ENCODE measurements at regions not wholly inside any gene's neighbourhood (a gene's known extent, or its start where the extent isn't known, plus 50 kb on each side); places are given as distances from the start of the nearest gene placed in this dataset.

DNA sequence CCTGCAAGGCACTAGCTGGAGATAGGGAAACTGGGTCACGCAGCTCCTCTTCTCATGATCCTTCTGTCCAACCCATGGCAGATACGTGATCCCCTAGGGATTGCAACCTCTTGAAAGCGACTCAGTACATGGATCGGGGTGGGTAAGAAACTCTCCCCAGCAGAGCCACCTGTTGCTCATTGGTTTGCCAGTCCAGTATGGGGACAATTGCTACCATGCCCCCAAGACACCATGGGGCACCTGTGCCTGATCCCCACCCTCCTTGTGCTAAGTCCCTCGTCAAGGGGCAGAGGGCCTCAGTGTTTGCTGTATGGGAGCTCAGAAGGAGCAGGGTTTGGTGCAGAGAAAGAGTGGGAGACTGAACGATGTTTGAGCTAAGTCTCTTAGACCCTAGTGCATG is 500.9 kb downstream of the ENC1 start:
- no peak for DNase-seq

DNA sequence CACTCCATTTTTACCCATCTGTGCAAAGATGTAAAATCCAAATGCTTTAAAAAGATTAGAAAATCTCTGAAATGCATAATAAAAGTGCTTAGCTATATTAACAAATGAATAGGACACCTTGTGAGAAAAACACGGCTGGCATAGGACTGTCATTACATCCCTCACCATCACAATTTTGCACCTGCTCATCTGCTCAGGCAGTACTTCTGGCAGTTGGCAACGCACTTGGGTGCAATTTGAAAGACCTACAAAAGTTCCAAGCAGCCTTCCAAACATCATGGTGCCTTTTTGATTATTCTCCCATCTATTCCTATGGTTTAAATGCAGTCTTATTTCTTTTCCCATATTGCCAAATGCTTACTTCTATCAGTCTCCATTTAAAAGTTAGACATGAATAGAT is 501.8 kb downstream of the ENC1 start:
- no peak for DNase-seq

DNA sequence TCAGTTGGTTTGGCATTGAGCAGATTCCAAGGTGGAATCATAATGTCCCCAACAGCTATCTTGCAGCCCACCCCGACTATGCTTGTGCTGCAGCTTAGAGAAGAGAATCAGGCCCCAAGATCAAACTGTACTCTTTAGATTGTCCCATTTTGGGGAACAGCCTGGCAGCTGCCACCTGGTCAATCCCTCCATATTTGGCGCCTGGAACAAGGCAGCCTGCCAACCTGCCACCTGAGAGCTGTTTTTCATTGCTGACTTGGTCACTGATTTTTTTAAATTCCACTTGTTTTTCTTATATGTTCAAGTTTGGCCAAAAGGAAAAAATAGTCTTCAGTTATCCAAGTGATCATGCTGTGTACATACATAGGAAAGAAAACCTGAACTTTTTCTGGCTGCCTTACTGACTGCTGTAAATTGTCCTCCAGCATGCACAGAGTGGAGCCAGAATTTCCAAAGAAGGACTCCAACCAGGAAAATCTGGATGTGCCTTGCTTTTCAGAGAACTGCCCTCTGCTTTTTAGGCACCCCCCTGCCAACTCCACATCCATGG is 504.2 kb downstream of the ENC1 start:
- DNase-seq = no peak

DNA sequence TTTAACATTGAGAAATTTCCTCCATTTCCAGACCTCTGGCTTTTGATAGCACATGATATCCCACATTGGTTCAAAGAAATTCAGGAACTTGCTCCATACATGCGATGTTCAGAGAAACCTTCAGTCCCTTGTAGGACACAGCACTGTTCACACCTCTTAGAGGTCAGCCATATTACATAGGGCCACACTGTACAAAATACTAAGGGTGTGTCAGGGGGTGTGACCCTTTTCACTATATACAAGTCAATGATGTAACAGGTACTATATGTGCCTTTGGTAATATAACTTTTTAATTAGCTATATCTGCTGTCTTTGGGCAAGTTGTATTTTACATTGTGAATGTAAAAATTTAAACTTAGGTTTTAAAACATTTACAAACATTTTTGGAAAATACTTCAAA is 505.5 kb downstream of the ENC1 start:
- DNase-seq = no peak

DNA sequence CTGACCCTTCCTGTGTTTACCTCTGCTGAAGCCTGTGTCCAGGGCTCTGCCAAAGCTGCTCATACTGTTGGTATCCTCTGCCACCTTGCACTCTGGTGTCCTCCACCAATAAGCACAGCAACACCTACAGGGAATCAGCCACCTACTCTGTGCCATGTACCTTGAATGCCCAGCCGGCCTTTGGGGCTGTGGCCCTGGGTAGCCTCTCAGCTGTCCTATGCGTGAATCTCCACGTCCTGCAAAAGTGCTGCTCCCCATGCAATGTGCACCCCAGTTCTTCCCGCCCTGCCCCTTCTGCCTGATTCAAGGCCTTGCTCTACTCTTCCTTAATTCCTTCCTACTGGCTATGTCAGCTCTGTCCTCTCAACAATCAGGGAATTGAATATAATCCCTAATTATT is 506.5 kb downstream of the ARHGEF28 start:
- DNase-seq = no peak

DNA sequence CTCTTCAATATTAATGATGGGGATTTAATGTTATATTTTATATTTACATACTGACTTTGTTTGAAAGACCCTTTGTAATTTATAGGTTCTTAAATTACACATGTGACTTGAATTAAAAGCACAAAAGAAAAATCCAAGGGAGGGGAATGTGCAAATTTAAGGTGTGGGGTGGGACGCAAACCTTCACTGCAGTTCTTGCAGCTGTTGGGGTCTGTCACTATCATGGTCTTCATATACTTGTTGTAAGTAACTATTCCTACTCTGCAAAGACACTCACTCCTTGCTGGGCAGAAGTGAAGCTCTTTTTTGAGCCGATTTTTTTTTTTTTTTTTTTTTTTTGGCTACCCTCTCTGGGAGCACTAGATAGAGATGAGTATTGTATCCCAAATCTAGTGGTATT is 505.3 kb downstream of the ARHGEF28 start:
- DNase-seq = no peak

DNA sequence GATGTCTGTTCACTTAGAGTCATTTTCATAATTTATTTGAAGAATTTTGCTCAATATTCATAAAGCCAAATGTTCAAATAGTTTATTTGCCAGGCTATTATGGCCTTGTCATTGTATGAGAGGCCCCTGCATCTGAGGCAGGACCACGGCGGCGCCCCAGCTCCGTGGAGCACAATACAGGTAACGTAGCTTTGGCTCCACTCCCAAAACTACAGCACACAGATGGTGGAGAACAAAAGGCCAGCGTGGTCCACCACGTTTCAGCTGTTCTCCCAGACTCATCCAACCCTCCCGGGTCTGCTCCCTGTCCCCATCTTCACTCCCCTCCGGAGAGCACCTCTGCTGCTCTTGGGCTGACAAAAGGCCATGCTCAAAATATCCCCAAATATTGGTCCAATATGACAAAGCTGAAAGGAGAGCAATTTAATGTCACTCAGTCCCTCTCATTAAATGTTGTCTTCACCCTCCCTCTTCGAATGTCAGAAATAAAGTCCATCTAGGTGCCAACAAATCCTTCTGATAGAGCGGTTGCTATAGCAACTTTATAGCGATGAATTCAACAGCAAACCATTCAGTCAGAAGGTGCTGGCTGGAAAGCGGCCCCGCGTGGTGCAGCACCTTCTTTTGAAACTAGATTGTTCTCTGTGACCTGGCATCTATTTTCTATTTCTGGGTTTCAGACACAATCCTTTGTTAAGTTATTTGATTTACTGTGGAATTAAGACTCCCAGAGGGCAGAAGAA is 504.3 kb downstream of the ARHGEF28 start:
- DNase-seq = no peak

DNA sequence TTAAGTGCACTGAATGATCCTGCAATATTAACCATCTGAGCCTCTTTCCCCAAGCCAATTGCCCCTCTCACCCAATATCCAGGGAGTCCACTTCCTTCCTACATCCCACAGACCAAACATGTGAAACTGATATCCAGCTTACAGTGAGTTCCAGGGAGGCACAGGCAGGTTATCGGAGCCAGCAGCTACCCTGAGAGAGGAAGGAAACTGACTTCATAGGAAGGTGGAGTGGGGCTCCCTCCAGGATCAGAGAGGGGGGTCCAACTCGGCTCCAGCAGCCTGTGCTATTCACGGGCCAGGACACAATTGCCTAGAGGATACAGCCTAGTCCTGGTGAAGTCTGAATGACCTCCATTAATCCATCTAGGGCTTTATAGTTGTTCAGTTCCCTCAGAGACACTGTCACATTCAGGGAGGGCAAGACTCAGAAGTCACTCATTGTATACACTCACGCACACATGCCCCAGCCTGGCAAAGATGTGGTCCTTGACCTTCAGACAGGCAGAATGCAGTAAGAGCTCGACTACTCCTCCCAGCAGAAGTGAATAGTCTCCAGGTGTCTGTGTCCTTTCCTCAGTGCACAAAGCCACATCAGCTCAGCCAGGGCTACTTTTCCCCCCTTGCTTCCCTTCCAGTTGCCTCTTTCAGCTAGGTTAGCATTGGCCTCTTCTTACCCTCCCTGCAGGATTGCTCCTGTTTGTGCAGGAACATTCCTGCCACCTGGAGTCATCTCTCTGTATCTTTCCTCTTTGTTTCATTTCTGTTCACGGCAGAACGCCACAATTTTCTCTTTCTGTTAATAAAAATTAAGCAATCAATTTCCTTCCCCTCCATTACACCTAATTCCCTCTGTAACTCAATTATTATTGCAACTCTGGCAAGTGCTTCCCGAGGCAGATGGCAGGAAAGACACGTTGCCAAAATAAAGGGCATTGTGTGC is 501.7 kb downstream of the ARHGEF28 start:
- no peak for DNase-seq

DNA sequence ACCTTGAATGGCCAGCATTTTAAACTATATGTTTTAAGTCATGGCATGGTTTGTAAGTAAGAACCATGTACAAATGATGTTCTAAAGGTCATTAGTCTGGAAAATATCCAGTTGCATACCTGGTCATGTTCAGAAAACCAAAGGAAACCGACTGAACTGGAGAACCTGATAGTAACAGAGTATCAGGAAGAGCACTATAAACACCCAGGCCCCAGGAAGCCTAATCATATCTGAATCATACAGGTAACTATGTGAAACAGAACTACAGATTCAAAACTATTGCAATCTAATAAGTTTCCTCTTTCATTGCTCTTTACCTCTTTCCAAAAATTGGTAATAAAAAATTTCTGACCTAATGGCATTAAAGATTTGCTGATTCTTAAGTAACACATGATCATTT is 500.3 kb downstream of the ARHGEF28 start:
- DNase-seq = no peak

DNA sequence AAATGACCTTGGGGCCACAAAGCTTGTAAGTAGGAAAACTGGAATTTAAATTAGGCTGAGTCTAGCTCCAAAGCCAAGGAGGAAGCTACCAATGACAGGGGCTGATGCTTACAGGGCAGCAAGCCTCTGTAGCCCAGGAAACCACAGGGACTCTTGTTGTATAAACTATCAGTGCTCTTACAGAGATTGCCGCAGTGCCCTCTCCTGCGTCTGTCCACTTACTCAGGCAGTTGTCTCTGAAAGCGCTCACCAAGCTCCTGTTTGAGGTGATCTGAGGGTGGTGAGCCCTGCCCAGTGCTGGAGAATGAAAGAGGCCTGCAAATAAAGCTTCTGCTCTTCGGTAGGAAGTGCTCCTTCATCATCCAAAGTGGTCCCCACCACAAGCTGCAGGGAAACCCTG is 498.8 kb downstream of the ARHGEF28 start:
- no peak for DNase-seq

DNA sequence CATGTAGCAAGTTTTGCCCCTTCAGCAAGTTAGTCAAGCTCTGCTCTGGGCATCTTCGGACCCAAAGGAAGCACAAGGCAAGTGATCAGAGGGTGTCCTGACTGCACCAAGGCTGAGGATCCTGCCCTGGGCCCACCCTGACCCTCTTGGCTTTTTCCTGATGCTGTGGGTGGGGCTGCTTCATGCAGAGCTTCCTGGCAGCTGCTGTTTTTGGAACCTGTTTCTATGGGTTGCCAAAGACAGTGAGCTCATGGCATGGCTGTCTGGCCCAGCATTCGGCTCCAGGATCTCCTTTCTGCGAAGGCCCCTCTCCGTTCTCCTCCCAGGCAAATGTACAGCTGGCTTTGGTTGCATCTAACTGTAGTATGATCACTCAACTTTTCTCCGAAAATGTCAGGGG is 497.9 kb downstream of the ARHGEF28 start:
- DNase-seq = no peak

DNA sequence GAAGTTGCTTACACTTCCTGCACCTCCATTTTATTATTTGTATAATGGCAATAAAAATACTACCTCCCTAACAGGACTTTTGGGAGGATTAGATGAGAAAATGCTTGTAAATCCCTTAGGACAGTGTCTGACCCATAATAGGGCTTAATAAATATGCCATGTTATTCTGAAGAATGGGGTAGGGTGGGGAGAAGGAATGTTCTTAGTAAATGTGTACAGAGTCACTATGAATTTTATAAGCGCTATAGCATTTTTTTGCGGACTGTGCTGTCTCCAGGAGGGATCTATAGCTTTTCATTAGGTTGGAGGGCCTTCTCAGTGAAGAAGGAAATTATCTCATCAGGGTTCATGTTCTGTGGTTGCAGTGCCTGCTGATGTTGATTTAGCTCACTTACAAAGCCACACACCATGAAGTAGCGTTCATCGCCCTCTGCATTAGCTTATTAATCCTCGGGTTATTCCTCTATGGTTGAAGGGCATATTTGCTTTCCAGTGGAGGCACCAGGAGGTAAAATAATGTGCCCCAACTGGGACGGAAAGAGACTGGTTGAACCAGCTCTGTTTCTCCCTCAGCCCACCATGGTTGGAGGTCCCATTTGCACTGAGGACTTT is 497.1 kb downstream of the ARHGEF28 start:
- no peak for DNase-seq

DNA sequence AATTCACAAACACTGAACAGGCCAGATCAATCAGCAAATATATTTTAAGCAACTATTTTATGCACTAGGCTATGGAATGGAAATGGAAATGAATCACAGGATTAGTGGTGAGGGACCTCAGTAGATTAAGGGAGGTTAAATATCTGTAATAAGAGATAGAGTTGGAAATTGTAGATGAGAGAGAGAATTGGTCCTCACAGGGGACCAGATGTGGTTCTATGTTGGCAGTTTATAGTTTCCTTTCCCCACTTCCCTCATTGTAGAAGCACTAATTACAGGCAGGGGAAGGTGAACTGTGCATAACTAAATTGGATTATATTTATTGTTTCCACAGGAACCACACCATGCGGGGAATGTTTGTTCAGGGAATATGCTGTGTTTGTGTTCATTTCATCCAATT is 496.2 kb downstream of the ARHGEF28 start:
- DNase-seq = no peak

DNA sequence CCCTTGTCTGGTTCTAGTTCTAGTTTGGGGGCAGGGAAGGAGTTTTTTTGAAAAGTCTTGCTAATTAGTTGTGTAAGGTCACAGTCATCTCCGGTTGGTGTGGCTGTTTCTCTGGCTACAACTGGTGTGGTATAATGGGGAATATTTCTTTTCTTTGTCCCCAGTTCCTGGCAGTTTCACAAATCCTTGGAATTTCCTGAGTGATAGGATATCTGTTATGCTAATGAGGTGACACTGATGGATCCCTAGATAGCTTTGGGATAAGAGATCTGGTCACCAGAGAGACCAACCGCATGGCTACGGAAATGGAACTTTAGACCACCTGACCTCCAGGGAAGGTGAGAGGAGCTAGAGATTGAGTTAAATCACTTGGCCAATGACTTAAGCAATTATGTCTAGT is 494.6 kb downstream of the ARHGEF28 start:
- no peak for DNase-seq

DNA sequence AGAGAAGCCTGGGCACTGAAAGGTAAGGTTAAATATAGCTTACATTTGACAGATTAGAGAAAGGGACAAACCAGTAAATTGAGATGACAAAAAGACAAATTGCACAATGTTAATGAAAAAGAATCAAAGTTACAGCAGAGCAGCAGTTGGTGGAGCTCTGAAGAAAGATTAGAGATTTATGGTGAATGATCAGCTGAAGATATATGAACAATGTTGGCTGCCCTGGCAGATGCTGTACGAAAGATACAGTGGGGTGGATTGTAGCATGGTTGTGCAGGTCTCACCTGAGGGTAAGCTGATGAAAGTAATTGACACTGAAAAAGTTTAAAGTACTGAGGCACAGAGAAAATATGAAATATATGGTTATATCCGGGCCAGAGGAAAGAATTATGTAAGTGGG is 492.1 kb downstream of the ARHGEF28 start:
- DNase-seq = no peak

DNA sequence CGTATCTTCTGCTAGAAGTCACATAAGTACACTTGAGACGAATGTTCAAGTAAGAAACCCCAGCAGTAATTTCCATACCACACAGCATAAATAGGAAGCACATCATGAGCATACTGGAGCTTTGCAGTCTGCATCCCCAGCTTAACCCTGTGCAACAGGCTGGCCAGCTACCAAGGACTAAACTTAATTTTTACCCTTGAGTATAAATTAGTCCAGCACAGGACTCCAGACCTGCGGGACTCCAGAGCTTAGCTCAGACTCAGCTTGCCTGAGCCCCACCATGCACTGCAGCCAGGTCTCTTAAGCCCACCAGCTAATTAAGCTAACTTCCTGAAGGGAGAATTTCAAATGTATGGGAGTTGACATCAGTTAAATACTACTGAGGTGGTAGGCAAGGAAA is 491.0 kb downstream of the ARHGEF28 start:
- DNase-seq = no peak

DNA sequence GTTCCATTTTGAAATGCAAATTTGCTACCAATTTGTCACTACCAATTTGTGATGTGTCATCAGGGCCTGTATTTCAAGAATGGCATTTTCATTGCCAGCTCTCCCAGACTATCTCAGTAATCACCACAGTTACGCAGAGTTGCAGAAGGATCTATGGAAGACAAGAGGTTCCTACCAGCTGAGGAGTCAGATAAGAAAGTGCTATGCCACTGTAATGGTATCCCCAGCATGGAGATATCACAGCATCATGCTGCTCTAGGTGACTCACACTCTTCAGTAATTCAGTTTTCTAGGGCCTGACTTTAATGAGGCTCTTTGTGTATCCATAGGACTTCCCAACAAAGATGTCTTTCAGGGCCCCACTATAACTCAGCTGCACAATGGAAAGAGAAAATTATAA is 490.3 kb downstream of the ARHGEF28 start:
- DNase-seq = no peak

DNA sequence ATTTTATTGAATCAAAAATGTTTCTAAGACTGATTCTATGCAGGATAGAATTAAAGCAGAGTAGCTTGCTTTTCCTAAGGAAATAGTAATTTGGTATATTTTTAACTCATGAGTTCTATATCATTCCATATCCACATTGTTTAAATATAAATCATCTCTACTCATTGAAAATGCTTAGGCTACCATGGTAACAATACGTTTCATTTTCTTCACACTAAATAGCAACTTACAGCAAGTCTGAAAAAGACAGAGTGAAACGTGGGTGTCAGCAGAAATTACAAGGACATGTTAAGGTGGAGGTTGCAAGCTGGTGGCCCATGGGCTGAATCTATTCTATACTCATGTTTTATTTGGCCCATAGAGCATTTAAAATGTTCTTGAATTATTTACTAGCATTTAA is 487.9 kb downstream of the ARHGEF28 start:
- DNase-seq = no peak

DNA sequence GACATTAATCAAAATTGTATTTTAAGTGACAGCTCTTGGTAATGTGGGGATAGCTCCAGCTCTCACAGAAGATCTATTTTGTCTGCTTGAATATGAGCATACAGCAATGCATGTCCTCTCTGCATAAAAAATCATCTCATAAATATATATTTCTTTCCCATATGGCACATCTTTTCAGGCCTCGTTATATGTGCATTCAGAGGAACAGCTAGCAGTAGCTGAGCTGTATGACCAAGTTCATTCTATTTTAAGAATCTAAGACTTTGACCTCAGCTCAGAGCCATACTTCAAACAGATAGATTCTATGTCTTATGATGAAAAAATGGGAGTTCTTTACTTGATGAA is 487.2 kb downstream of the ARHGEF28 start:
- no peak for DNase-seq

DNA sequence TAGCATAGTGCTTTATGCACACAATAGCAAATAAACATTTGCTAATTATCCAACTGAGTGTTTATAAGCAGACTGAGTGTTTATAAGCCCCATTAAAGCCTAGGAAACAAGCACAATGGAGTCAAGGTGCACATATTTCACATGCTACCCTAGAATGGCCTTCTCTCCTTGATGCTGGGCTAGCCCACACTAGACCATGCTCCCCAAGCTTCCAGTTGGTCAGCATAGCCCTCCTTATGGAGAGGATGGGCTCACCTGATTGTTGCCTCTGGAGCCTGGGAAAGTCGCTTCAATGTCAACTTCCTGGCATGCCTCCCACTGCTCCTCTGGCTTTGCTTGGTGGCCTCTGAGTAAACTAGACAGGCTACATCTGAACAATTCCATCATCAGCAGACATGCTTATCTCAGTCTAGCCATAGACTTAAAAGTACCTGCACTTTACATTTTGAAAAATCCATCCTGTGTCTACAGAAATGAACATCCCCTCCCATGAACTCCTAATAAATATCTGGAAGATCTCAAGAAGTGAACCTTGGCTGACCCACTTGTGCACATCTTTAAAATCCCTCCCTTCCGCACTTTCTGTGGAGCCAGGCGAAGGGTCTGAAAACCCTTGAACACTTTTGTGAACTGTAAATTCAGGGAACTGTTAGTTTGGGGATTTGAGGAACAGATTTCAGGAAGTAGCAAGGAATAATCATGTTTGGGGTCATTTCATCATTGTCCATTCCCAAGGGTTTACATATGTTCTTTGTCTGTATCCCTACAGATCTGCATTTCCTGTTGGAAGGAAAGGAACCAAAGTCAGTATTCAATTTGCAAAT is 486.6 kb downstream of the ARHGEF28 start:
- DNase-seq = no peak

DNA sequence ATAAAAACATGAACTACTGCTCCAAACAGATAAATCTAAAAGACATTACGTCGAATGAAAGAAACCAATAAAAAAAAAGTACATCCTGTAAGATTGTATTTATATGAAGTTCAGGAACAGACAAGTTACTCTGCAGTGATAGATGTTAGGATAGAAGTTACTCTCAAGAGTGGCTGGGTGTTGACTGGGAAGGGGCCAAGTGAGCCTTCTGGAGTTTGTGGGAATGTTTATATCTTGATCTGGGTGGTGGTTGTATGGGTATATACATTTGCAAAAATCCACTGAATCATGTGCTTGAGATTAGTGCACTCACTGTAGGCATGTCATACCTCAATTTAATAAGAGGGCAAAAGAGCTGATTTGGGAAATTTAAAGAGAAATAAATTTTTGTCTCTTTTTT is 485.8 kb downstream of the ARHGEF28 start:
- DNase-seq = no peak

DNA sequence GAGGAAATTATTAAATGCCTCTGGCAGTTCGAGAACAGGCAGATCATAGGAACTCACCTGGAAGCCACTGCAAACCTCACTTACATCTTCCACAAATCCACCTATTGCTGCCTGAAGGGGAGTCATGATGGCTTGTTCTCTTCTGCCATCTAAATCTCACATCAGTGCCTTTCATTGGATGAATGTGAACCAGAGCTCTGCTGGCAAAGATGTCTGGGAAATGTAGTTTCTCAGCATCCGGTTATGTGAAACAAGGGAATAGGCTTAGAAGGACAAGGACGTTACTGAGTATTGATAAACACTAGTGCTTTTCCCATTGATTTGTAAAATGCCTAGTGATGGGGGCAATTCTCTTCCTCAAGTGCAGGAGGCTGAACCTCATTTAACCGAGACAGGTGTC is 483.3 kb downstream of the ARHGEF28 start:
- no peak for DNase-seq

DNA sequence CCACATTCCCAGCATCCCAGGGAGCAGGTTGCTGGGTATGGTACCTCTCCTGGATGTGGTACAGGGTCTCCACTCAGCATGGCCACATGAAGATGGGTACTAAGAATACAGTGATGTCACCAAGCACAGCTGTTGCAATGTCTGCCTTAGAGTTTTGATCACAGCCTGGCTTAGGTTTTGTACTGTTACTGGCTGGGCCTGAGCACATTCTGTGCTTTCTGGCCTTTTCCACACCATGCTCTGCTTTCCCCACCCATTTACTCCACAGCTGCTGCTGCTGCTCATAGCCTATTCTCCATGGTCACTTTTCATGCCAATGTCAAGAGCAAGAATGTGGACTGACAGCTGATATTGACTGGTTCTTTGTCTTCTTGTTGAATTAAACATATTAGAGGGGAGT is 481.9 kb downstream of the ARHGEF28 start:
- DNase-seq = no peak
